HPDE6-E6E7 (cell line): ENCODE measurements at regions not wholly inside any gene's neighbourhood (a gene's known extent, or its start where the extent isn't known, plus 50 kb on each side); places are given as distances from the start of the nearest gene placed in this dataset.
"Not testable (repeated sequence)": the region's sequence is repeated elsewhere in the genome, so short reads cannot be mapped to it uniquely, and the experiment has no call there.

Experiments used
- DNase-seq: peaks from one replicate; pipeline ENCODE4 v3.0.0; 2011; ENCODE audit warnings: missing footprints; ENCODE audit errors: extremely low spot score

- DNase-seq: no peak
Observed at GRCh38 chr5:91937121-91937520, 554.0 kb upstream of the ARRDC3 start.

- no peak for DNase-seq
Observed at GRCh38 chr5:91929522-91929817, 546.4 kb upstream of the ARRDC3 start.

GRCh38 chr5:91928754-91929521 lies 545.8 kb upstream of the ARRDC3 start:
- DNase-seq: no peak

GRCh38 chr5:91927439-91927838 lies 544.3 kb upstream of the ARRDC3 start:
- no peak for DNase-seq

GRCh38 chr5:91925249-91925648 lies 542.1 kb upstream of the ARRDC3 start:
- no peak for DNase-seq

- not testable (repeated sequence) for DNase-seq
Observed at GRCh38 chr5:91917037-91917814, 534.1 kb upstream of the ARRDC3 start.

GRCh38 chr5:91910655-91911054 lies 527.5 kb upstream of the ARRDC3 start:
- DNase-seq: no peak

- DNase-seq: no peak
Observed at GRCh38 chr5:91910247-91910646, 527.1 kb upstream of the ARRDC3 start.

- DNase-seq: no peak
Observed at GRCh38 chr5:91906494-91906893, 523.4 kb upstream of the ARRDC3 start.

GRCh38 chr5:91906027-91906426 lies 522.9 kb upstream of the ARRDC3 start:
- DNase-seq: no peak

GRCh38 chr5:91898898-91899297 lies 515.8 kb upstream of the ARRDC3 start:
- DNase-seq: no peak

GRCh38 chr5:91898019-91898418 lies 514.9 kb upstream of the ARRDC3 start:
- no peak for DNase-seq

- DNase-seq: no peak
Observed at GRCh38 chr5:91888810-91889209, 505.7 kb upstream of the ARRDC3 start.

- DNase-seq: no peak
Observed at GRCh38 chr5:91885291-91886265, 502.5 kb upstream of the ARRDC3 start.

- no peak for DNase-seq
Observed at GRCh38 chr5:91884036-91884435, 500.9 kb upstream of the ARRDC3 start.

GRCh38 chr5:91875196-91875779 lies 492.2 kb upstream of the ARRDC3 start:
- no peak for DNase-seq

- no peak for DNase-seq
Observed at GRCh38 chr5:91867799-91868198, 484.7 kb upstream of the ARRDC3 start.

GRCh38 chr5:91865915-91866314 lies 482.8 kb upstream of the ARRDC3 start:
- DNase-seq: no peak

GRCh38 chr5:91864962-91865361 lies 481.8 kb upstream of the ARRDC3 start:
- no peak for DNase-seq

- no peak for DNase-seq
Observed at GRCh38 chr5:91851670-91852069, 468.6 kb upstream of the ARRDC3 start.

- no peak for DNase-seq
Observed at GRCh38 chr5:91850031-91850430, 466.9 kb upstream of the ARRDC3 start.

- DNase-seq: no peak
Observed at GRCh38 chr5:91849069-91849468, 466.0 kb upstream of the ARRDC3 start.
